Breast epithelium (tissue), 3 donors: ENCODE measurements at regions not wholly inside any gene's neighbourhood (a gene's known extent, or its start where the extent isn't known, plus 50 kb on each side); places are given as distances from the start of the nearest gene placed in this dataset.

ENCODE experiments used
- POLR2AphosphoS5 ChIP-seq, 3 donors: sonication (generic); formaldehyde crosslinking; IDR thresholded peaks; one replicate each; pipeline ENCODE4 v1.6.1; 2017; ENCODE audit warnings: antibody characterized with exemption in 3 of 3
- TF ChIP-seq, protein P1 (sequence below), 3 donors: fragments of 450-650 bp; IDR thresholded peaks; one replicate each; pipeline ENCODE4 v1.5.1; 2016 to 2017; ENCODE audit warnings: antibody characterized with exemption in 3 of 3, mild to moderate bottlenecking in 3 of 3, moderate library complexity in 3 of 3

- TF ChIP-seq, protein P1, sequence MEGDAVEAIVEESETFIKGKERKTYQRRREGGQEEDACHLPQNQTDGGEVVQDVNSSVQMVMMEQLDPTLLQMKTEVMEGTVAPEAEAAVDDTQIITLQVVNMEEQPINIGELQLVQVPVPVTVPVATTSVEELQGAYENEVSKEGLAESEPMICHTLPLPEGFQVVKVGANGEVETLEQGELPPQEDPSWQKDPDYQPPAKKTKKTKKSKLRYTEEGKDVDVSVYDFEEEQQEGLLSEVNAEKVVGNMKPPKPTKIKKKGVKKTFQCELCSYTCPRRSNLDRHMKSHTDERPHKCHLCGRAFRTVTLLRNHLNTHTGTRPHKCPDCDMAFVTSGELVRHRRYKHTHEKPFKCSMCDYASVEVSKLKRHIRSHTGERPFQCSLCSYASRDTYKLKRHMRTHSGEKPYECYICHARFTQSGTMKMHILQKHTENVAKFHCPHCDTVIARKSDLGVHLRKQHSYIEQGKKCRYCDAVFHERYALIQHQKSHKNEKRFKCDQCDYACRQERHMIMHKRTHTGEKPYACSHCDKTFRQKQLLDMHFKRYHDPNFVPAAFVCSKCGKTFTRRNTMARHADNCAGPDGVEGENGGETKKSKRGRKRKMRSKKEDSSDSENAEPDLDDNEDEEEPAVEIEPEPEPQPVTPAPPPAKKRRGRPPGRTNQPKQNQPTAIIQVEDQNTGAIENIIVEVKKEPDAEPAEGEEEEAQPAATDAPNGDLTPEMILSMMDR (IDR thresholded peaks at IDR 0.05) = no peak
- TF ChIP-seq POLR2AphosphoS5 (IDR thresholded peaks at IDR 0.05) = no peak
These were observed 109.0 kb upstream of the KLF6 start for GRCh38 chr10:3893901-3894563.
